CD1c-positive myeloid dendritic cell (primary cell): ENCODE measurements at regions not wholly inside any gene's neighbourhood (a gene's known extent, or its start where the extent isn't known, plus 50 kb on each side); places are given as distances from the start of the nearest gene placed in this dataset.
"Not testable (repeated sequence)": the region's sequence is repeated elsewhere in the genome, so short reads cannot be mapped to it uniquely, and the experiment has no call there.

Source experiments
- DNase-seq: peaks from one replicate; pipeline ENCODE4 v3.0.0-alpha.2; 2016; ENCODE audit errors: extremely low spot score

GRCh38 chr12:58009405-58010195 lies 68.2 kb downstream of the ATP23 start:
- no peak for DNase-seq

- no peak for DNase-seq
Measured at GRCh38 chr12:58011676-58012075, 70.3 kb downstream of the ATP23 start.

GRCh38 chr12:58022379-58023020 lies 81.1 kb downstream of the ATP23 start:
- DNase-seq, result not testable (repeated sequence)

- no peak for DNase-seq
Measured at GRCh38 chr12:58025431-58025830, 84.1 kb downstream of the ATP23 start.

GRCh38 chr12:58026426-58026825 lies 85.1 kb downstream of the ATP23 start:
- no peak for DNase-seq

GRCh38 chr12:58026897-58027891 lies 85.8 kb downstream of the ATP23 start:
- DNase-seq, result no peak

- DNase-seq, result no peak
Measured at GRCh38 chr12:58028294-58028693, 86.9 kb downstream of the ATP23 start.

GRCh38 chr12:58029260-58029659 lies 87.9 kb downstream of the ATP23 start:
- no peak for DNase-seq

- DNase-seq, result peak; percentile 5
Measured at GRCh38 chr12:58030566-58031279, 89.4 kb downstream of the ATP23 start.

- no peak for DNase-seq
Measured at GRCh38 chr12:58032156-58032555, 90.8 kb downstream of the ATP23 start.

- no peak for DNase-seq
Measured at GRCh38 chr12:58033831-58034230, 92.5 kb downstream of the ATP23 start.

GRCh38 chr12:58034311-58034710 lies 92.9 kb downstream of the ATP23 start:
- DNase-seq, result no peak

- DNase-seq, result no peak
Measured at GRCh38 chr12:58034712-58035111, 93.3 kb downstream of the ATP23 start.

GRCh38 chr12:58041441-58041840 lies 100.1 kb downstream of the ATP23 start:
- no peak for DNase-seq

GRCh38 chr12:58044966-58045365 lies 103.6 kb downstream of the ATP23 start:
- DNase-seq, result no peak

- no peak for DNase-seq
Measured at GRCh38 chr12:58046271-58046670, 104.9 kb downstream of the ATP23 start.

- DNase-seq, result no peak
Measured at GRCh38 chr12:58051378-58051777, 110.0 kb downstream of the ATP23 start.

- DNase-seq, result no peak
Measured at GRCh38 chr12:58064666-58065065, 123.3 kb downstream of the ATP23 start.

GRCh38 chr12:58066296-58066695 lies 124.9 kb downstream of the ATP23 start:
- DNase-seq, result no peak

GRCh38 chr12:58067610-58068387 lies 126.4 kb downstream of the ATP23 start:
- no peak for DNase-seq

- DNase-seq, result no peak
Measured at GRCh38 chr12:58068706-58069105, 127.3 kb downstream of the ATP23 start.
